H9 (cell line): ENCODE measurements at regions not wholly inside any gene's neighbourhood (a gene's known extent, or its start where the extent isn't known, plus 50 kb on each side); places are given as distances from the start of the nearest gene placed in this dataset.

Experiments
- DNase-seq: peaks from one replicate; pipeline ENCODE4 v3.0.0-alpha.2; 2017
- H2AFZ ChIP-seq: one replicate; pipeline ENCODE4 v1.6.1; 2013; ENCODE audit warnings: mild to moderate bottlenecking, low read length, control low read depth, moderate library complexity
- H2AK5ac ChIP-seq: 2 replicates; pipeline ENCODE4 v1.6.1; 2013; ENCODE audit warnings: low read length, control low read depth, mixed read lengths; ENCODE audit not compliant: insufficient read length
- H2BK120ac ChIP-seq: one replicate; pipeline ENCODE4 v1.6.1; 2013; ENCODE audit warnings: low read depth, mild to moderate bottlenecking, low read length, control low read depth, inconsistent platforms; ENCODE audit not compliant: poor library complexity, severe bottlenecking
- H2BK12ac ChIP-seq: 2 replicates; pipeline ENCODE4 v1.6.1; 2013; ENCODE audit warnings: low read length, control low read depth, mixed read lengths, low read depth; ENCODE audit not compliant: insufficient read length
- H2BK15ac ChIP-seq: 2 replicates; pipeline ENCODE4 v1.6.1; 2013; ENCODE audit warnings: low read depth, low read length, control low read depth
- H2BK20ac ChIP-seq: one replicate; pipeline ENCODE4 v1.6.1; 2013; ENCODE audit warnings: low read depth, mild to moderate bottlenecking, low read length, control low read depth, inconsistent platforms; ENCODE audit not compliant: poor library complexity, severe bottlenecking
- H2BK5ac ChIP-seq: 2 replicates; pipeline ENCODE4 v1.6.1; 2013; ENCODE audit warnings: low read length, control low read depth, mixed read lengths; ENCODE audit not compliant: insufficient read length
- H3K14ac ChIP-seq: 2 replicates; pipeline ENCODE4 v1.6.1; 2013; ENCODE audit warnings: low read length, control low read depth; ENCODE audit not compliant: insufficient read depth
- H3K18ac ChIP-seq: 2 replicates; pipeline ENCODE4 v1.6.1; 2013; ENCODE audit warnings: low read depth, mild to moderate bottlenecking, mixed read lengths, low read length, control low read depth; ENCODE audit not compliant: insufficient read length
- H3K23ac ChIP-seq: 2 replicates; pipeline ENCODE4 v1.6.1; 2013; ENCODE audit warnings: low read length, control low read depth, mixed read lengths, low read depth; ENCODE audit not compliant: insufficient read length
- H3K23me2 ChIP-seq: 2 replicates; pipeline ENCODE4 v1.6.1; 2013; ENCODE audit warnings: low read depth, mild to moderate bottlenecking, mixed read lengths, low read length, control low read depth; ENCODE audit not compliant: insufficient read length, poor library complexity, severe bottlenecking
- H3K27ac ChIP-seq: 2 replicates; pipeline ENCODE4 v1.5.1; 2013; ENCODE audit warnings: low read length, control low read depth, mixed read lengths, low read depth; ENCODE audit not compliant: insufficient read length
- H3K27me3 ChIP-seq: 2 replicates; pipeline ENCODE4 v1.6.1; 2013; ENCODE audit warnings: low read length, control low read depth, inconsistent platforms; ENCODE audit not compliant: insufficient read depth
- H3K4ac ChIP-seq: 2 replicates; pipeline ENCODE4 v1.6.1; 2013; ENCODE audit warnings: low read depth, mild to moderate bottlenecking, control low read depth, inconsistent platforms, low read length, moderate library complexity
- H3K4me1 ChIP-seq: 2 replicates; pipeline ENCODE4 v1.6.1; 2013; ENCODE audit warnings: low read length, control low read depth, inconsistent platforms; ENCODE audit not compliant: insufficient read depth
- H3K4me2 ChIP-seq: 2 replicates; pipeline ENCODE4 v1.6.1; 2013; ENCODE audit warnings: low read length, control low read depth, mixed read lengths; ENCODE audit not compliant: insufficient read length, insufficient read depth
- H3K56ac ChIP-seq: 2 replicates; pipeline ENCODE4 v1.6.1; 2013; ENCODE audit warnings: low read depth, mild to moderate bottlenecking, mixed read lengths, low read length, control low read depth; ENCODE audit not compliant: insufficient read length
- H3K79me1 ChIP-seq: 2 replicates; pipeline ENCODE4 v1.6.1; 2013; ENCODE audit warnings: low read depth, mild to moderate bottlenecking, moderate library complexity, low read length, control low read depth, inconsistent platforms; ENCODE audit not compliant: insufficient read depth, poor library complexity, severe bottlenecking
- H3K79me2 ChIP-seq: 2 replicates; pipeline ENCODE4 v1.6.1; 2013; ENCODE audit warnings: low read length, control low read depth, inconsistent platforms; ENCODE audit not compliant: insufficient read depth
- H3K9ac ChIP-seq: 2 replicates; pipeline ENCODE4 v1.6.1; 2013; ENCODE audit warnings: low read length, control low read depth, mixed read lengths; ENCODE audit not compliant: insufficient read length; ENCODE audit errors: extremely low read depth
- H3K9me3 ChIP-seq: one replicate; pipeline ENCODE4 v1.6.1; 2013; ENCODE audit warnings: low read depth, low read length, inconsistent platforms; ENCODE audit not compliant: control insufficient read depth
- H3T11ph ChIP-seq: one replicate; pipeline ENCODE4 v1.6.1; 2013; ENCODE audit warnings: mild to moderate bottlenecking, low read length, control low read depth, inconsistent platforms
- H4K20me1 ChIP-seq: one replicate; pipeline ENCODE4 v1.6.1; 2013; ENCODE audit not compliant: control insufficient read depth, insufficient read length, insufficient read depth
- H4K5ac ChIP-seq: 2 replicates; pipeline ENCODE4 v1.6.1; 2013; ENCODE audit warnings: low read depth, mild to moderate bottlenecking, mixed read lengths, low read length, control low read depth; ENCODE audit not compliant: insufficient read length
- H4K8ac ChIP-seq: replicated peaks from 2 replicates; pipeline ENCODE4 v1.6.1; 2013; ENCODE audit warnings: low read length, control low read depth, mixed read lengths, low read depth; ENCODE audit not compliant: insufficient read length
- H4K91ac ChIP-seq: 2 replicates; pipeline ENCODE4 v1.6.1; 2013; ENCODE audit warnings: low read depth, mild to moderate bottlenecking, moderate library complexity, mixed read lengths, low read length, control low read depth; ENCODE audit not compliant: insufficient read length
- H3K27ac Mint-ChIP-seq, 3 experiments: 2 replicates in 2 of 3; 3 replicates in 1 of 3; pipeline ENCODE4 v1.8.0; 2020 to 2021; ENCODE audit warnings: mixed read lengths in 3 of 3, mild to moderate bottlenecking in 1 of 3, moderate library complexity in 1 of 3
- H3K27me3 Mint-ChIP-seq: 2 replicates; pipeline ENCODE4 v1.8.0; 2021; ENCODE audit warnings: low read depth, mild to moderate bottlenecking, moderate library complexity, mixed read lengths
- H3K36me3 Mint-ChIP-seq, 3 experiments: 2 replicates in 2 of 3; 3 replicates in 1 of 3; pipeline ENCODE4 v1.8.0; 2020 to 2021; ENCODE audit warnings: low read depth in 3 of 3, mixed read lengths in 3 of 3; ENCODE audit not compliant: insufficient read depth in 1 of 3
- H3K4me1 Mint-ChIP-seq, 2 experiments: 2 replicates each; pipeline ENCODE4 v1.8.0; 2020; ENCODE audit warnings: mixed read lengths in 2 of 2
- H3K4me3 Mint-ChIP-seq, 2 experiments: 2 replicates in 1 of 2; 3 replicates in 1 of 2; pipeline ENCODE4 v1.8.0; 2020 to 2021; ENCODE audit warnings: mild to moderate bottlenecking in 2 of 2, mixed read lengths in 2 of 2, moderate library complexity in 1 of 2
- H3K9me3 Mint-ChIP-seq, 2 experiments: 2 replicates in 1 of 2; 3 replicates in 1 of 2; pipeline ENCODE4 v1.8.0; 2020; ENCODE audit warnings: mild to moderate bottlenecking in 2 of 2, mixed read lengths in 2 of 2, moderate library complexity in 1 of 2
- WGBS: extraction: QIAGEN DNeasy Blood & Tissue Kit; methylation state at CpG from one replicate; pipeline ENCODE4 v1.1.7; 2013; ENCODE audit warnings: missing lambda C conversion rate, low lambda C conversion rate, mixed read lengths; ENCODE audit not compliant: insufficient read length; ENCODE audit errors: extremely low coverage; 5-methylcytosine and 5-hydroxymethylcytosine counted together
- TF ChIP-seq, protein P1 (sequence below): fragments of 200-600 bp; sonication (generic); conservative IDR thresholded peaks from 3 replicates; pipeline ENCODE4 v1.8.0; 2021; ENCODE audit warnings: antibody characterized with exemption, mild to moderate bottlenecking

DNA sequence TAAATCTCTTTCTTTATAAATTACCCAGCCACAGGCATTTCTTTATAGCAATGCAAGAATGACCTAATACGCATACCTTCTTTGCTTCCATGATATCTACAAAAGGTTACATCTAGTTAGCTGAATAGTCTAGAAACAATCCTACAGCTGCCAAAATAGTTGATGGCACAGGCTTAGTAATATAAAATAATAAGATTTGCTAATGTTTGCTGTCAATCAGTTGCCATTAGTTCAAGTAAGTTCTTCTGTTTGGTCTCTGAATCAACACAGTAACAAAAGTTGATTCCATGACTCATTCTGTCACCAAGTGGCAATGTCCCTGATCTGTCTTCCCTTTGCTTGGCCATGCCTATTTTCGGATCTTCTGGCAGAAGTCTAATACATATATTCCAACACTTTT is 470.2 kb downstream of the SPRY1 start:
- no peak overlapping the region for H2BK15ac ChIP-seq
- no peak overlapping the region for H3T11ph ChIP-seq
- no peaks in the 10 kb centered on the region for H4K20me1 ChIP-seq
- H3K27me3 Mint-ChIP-seq = no peaks in the 10 kb centered on the region
- H3K4ac ChIP-seq = no peak overlapping the region
- H3K27ac Mint-ChIP-seq = no peak overlapping the region
- H2BK5ac ChIP-seq = no peak overlapping the region
- H3K4me1 ChIP-seq = peaks cover 4% of the 10 kb centered on the region; the same call in 1 of the 2 replicates
- H2BK12ac ChIP-seq = no peak overlapping the region
- H3K23ac ChIP-seq = no peak overlapping the region
- no peak overlapping the region for H3K4me2 ChIP-seq
- no peaks in the 10 kb centered on the region for H3K79me1 ChIP-seq
- no peak overlapping the region for H3K27ac ChIP-seq
- H2BK20ac ChIP-seq = no peak overlapping the region
- no peaks in the 10 kb centered on the region for H3K79me2 ChIP-seq
- H2BK120ac ChIP-seq = no peak overlapping the region
- peaks cover 0 to 3% (median 3%) of the 10 kb centered on the region in 3 experiments; a peak in 2 of 7 replicates for H3K36me3 Mint-ChIP-seq
- H3K4me3 Mint-ChIP-seq = no peak overlapping the region
- no peak overlapping the region for H3K56ac ChIP-seq
- TF ChIP-seq, protein P1, sequence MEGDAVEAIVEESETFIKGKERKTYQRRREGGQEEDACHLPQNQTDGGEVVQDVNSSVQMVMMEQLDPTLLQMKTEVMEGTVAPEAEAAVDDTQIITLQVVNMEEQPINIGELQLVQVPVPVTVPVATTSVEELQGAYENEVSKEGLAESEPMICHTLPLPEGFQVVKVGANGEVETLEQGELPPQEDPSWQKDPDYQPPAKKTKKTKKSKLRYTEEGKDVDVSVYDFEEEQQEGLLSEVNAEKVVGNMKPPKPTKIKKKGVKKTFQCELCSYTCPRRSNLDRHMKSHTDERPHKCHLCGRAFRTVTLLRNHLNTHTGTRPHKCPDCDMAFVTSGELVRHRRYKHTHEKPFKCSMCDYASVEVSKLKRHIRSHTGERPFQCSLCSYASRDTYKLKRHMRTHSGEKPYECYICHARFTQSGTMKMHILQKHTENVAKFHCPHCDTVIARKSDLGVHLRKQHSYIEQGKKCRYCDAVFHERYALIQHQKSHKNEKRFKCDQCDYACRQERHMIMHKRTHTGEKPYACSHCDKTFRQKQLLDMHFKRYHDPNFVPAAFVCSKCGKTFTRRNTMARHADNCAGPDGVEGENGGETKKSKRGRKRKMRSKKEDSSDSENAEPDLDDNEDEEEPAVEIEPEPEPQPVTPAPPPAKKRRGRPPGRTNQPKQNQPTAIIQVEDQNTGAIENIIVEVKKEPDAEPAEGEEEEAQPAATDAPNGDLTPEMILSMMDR = no peak
- H2AFZ ChIP-seq = no peak overlapping the region
- H4K91ac ChIP-seq = no peak overlapping the region
- WGBS = no CpG with 5 or more reads among the region's 2 CpGs
- H3K4me1 Mint-ChIP-seq = peaks cover 4 to 6% of the 10 kb centered on the region in 2 experiments
- H3K9me3 Mint-ChIP-seq = peaks cover 3 to 4% of the 10 kb centered on the region in 2 experiments; a peak in 2 of 5 replicates
- DNase-seq = no peak
- H3K27me3 ChIP-seq = no peaks in the 10 kb centered on the region
- no peaks in the 10 kb centered on the region for H3K23me2 ChIP-seq
- no peak overlapping the region for H3K18ac ChIP-seq
- H3K9me3 ChIP-seq = no peaks in the 10 kb centered on the region
- H3K9ac ChIP-seq = no peak overlapping the region
- no peak overlapping the region for H4K8ac ChIP-seq
- H4K5ac ChIP-seq = no peak overlapping the region
- H2AK5ac ChIP-seq = no peak overlapping the region
- no peak overlapping the region for H3K14ac ChIP-seq
